PC-3 (cell line): ENCODE measurements at regions not wholly inside any gene's neighbourhood (a gene's known extent, or its start where the extent isn't known, plus 50 kb on each side); places are given as distances from the start of the nearest gene placed in this dataset.

Source experiments
- ATAC-seq: fragments of 200-7000 bp; cut with Tn5 transposase; 2 replicates; pipeline ENCODE4 v1.9.1; 2020; ENCODE audit warnings: mild to moderate bottlenecking, moderate library complexity
- BruUV-seq: library from RNA; stranded (reverse); fragments of 400-500 nt; replicated peaks from 2 replicates; lab custom pipeline; 2021; lab: Mats Ljungman, UMichigan
- CTCF ChIA-PET: fragments of 300-600 bp; sonication (Branson Sonifier 250); formaldehyde crosslinking; loops from one replicate; lab custom pipeline; 2022; ENCODE audit warnings: antibody characterized with exemption; lab: Charles Lee
- POLR2A ChIA-PET: fragments of 300-600 bp; sonication (Branson Sonifier 250); formaldehyde crosslinking; loops from one replicate; lab custom pipeline; 2022; ENCODE audit warnings: antibody characterized with exemption; ENCODE audit not compliant: unreplicated experiment; lab: Charles Lee
- DNase-seq: peaks from one replicate; pipeline ENCODE4 v3.0.0-alpha.2; 2015
- H2AFZ ChIP-seq: fragments of 300-600 bp; sonication (generic); 2 replicates; pipeline ENCODE4 v1.6.0; 2016; ENCODE audit warnings: antibody characterized with exemption, low read length
- H3F3A ChIP-seq: fragments of 300-600 bp; sonication (generic); one replicate; pipeline ENCODE4 v1.6.0; 2017; ENCODE audit warnings: antibody characterized with exemption, low read length, control low read depth, mild to moderate bottlenecking; ENCODE audit not compliant: unreplicated experiment
- H3K27ac ChIP-seq: fragments of 300-600 bp; sonication (generic); 2 replicates; pipeline ENCODE4 v1.5.1; 2016; ENCODE audit warnings: mild to moderate bottlenecking, low read length
- H3K27me3 ChIP-seq: fragments of 300-600 bp; sonication (generic); 2 replicates; pipeline ENCODE4 v1.6.1; 2016; ENCODE audit warnings: low read length, mixed read lengths
- H3K36me3 ChIP-seq: fragments of 300-600 bp; sonication (generic); 2 replicates; pipeline ENCODE4 v1.6.1; 2016; ENCODE audit warnings: low read depth, mixed run types, low read length, mixed read lengths
- H3K4me1 ChIP-seq: fragments of 300-600 bp; sonication (generic); 2 replicates; pipeline ENCODE4 v1.5.1; 2016; ENCODE audit warnings: low read length; ENCODE audit not compliant: insufficient read depth
- H3K4me2 ChIP-seq: fragments of 300-600 bp; sonication (generic); 2 replicates; pipeline ENCODE4 v1.6.0; 2016; ENCODE audit warnings: low read length
- H3K4me3 ChIP-seq: fragments of 300-600 bp; sonication (generic); 2 replicates; pipeline ENCODE4 v1.5.1; 2016; ENCODE audit warnings: mild to moderate bottlenecking, low read length, mixed read lengths
- H3K79me2 ChIP-seq: fragments of 300-600 bp; sonication (generic); 2 replicates; pipeline ENCODE4 v1.6.1; 2017; ENCODE audit warnings: low read length, mixed read lengths
- H3K9ac ChIP-seq: fragments of 300-600 bp; sonication (generic); 2 replicates; pipeline ENCODE4 v1.6.0; 2016; ENCODE audit warnings: mild to moderate bottlenecking, low read length
- H3K9me2 ChIP-seq: fragments of 300-600 bp; sonication (generic); replicated peaks from 2 replicates; pipeline ENCODE4 v1.6.1; 2016; ENCODE audit warnings: mixed run types, low read length, mixed read lengths
- H3K9me3 ChIP-seq: fragments of 300-600 bp; sonication (generic); 2 replicates; pipeline ENCODE4 v1.6.1; 2016; ENCODE audit warnings: low read length, mixed read lengths
- H4K20me1 ChIP-seq: fragments of 300-600 bp; sonication (generic); 2 replicates; pipeline ENCODE4 v1.6.1; 2016; ENCODE audit warnings: low read length, mixed read lengths
- CTCF ChIP-seq: fragments of 300-600 bp; sonication (generic); conservative IDR thresholded peaks from 2 replicates; pipeline ENCODE4 v1.5.1; 2017; ENCODE audit warnings: antibody characterized with exemption, low read depth, mild to moderate bottlenecking, low read length
- EZH2 ChIP-seq: fragments of 300-600 bp; sonication (generic); IDR thresholded peaks from one replicate; pipeline ENCODE4 v1.6.1; 2017; ENCODE audit warnings: antibody characterized with exemption, mild to moderate bottlenecking, low read length; ENCODE audit not compliant: unreplicated experiment
- EZH2phosphoT487 ChIP-seq: fragments of 300-600 bp; sonication (generic); IDR thresholded peaks from 2 replicates; pipeline ENCODE4 v1.6.1; 2018; ENCODE audit warnings: mild to moderate bottlenecking, antibody characterized with exemption, low read length, borderline replicate concordance
- intact Hi-C: fragments of 100-400 bp; cut with micrococcal nuclease; formaldehyde crosslinking; loops from 2 replicates; pipeline ENCODE4 v1.9.0; 2023

DNA sequence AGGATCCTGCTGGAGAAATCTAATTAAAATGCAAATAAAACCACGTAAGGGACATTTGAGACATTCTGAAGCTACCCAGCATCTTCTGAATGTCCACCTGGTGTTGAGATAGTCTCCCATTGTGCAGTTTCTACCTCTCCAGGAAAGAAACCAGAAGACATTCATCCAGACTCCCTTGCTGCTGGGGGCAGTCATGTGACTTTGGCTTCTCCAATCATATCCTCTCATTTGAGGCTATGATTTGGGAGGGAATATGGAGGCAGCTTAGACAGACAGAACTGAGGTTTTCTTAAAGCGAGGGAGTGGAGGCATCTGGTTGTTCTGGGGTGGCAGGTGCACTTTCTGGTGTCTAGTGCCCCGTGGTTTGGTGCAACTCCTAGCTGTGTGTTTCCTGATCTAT is 315.2 kb upstream of the SULF2 start:
- H3K4me2 ChIP-seq = no peak overlapping the region
- H2AFZ ChIP-seq = no peak overlapping the region
- DNase-seq (no peak), ATAC-seq (no peak)
- H3K4me3 ChIP-seq = no peak overlapping the region
- H3K27ac ChIP-seq = no peak overlapping the region
- H3K9me3 ChIP-seq = no peaks in the 10 kb centered on the region
- no peaks in the 10 kb centered on the region for H4K20me1 ChIP-seq
- H3K27me3 ChIP-seq = no peaks in the 10 kb centered on the region
- no peaks in the 10 kb centered on the region for H3K36me3 ChIP-seq
- CTCF ChIA-PET = no interaction called here
- H3K4me1 ChIP-seq = no peaks in the 10 kb centered on the region
- POLR2A ChIA-PET = no interaction called here
- H3K9ac ChIP-seq = no peak overlapping the region
- no peaks in the 10 kb centered on the region for H3F3A ChIP-seq
- intact Hi-C loops = no loop called here
- H3K9me2 ChIP-seq = no peaks in the 10 kb centered on the region
- H3K79me2 ChIP-seq = no peaks in the 10 kb centered on the region
- TF ChIP-seq CTCF (no peak), EZH2 (no peak), EZH2phosphoT487 (no peak)
- no TSS peak for BruUV-seq

DNA sequence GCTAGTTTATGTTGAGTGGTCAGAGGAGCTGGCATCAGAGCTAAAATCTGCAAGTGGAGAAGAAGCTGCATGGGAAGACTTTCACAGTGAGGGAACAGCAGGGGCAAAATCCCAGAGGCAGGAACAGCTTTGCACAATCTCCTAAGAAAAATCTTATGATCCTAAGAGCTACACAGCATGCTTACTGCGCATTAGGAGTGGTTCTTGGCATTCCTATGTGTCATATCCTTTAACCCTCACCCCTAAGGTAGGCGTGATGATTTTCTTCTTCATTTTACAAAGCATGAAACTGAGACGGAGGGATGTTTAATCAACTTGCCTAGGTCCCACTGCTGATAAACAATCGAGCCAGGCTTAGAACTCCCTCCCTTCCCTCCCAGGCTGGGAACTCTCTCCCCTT is 313.6 kb upstream of the SULF2 start:
- ATAC-seq (peak; percentile 58), DNase-seq (peak; percentile 16)
- Histone ChIP-seq H3K36me3 (no peaks in the 10 kb centered on the region), H4K20me1 (no peaks in the 10 kb centered on the region), H3K9me2 (no peaks in the 10 kb centered on the region), H3K4me2 (no peak overlapping the region), H3K27me3 (no peaks in the 10 kb centered on the region), H3K4me1 (no peaks in the 10 kb centered on the region), H2AFZ (no peak overlapping the region), H3K79me2 (no peaks in the 10 kb centered on the region), H3K9me3 (no peaks in the 10 kb centered on the region), H3K4me3 (no peak overlapping the region), H3K27ac (no peak overlapping the region), H3F3A (no peaks in the 10 kb centered on the region), H3K9ac (no peak overlapping the region)
- BruUV-seq = no TSS peak
- ChIA-PET CTCF (no interaction called here), POLR2A (no interaction called here)
- TF ChIP-seq EZH2 (no peak), EZH2phosphoT487 (no peak)
- intact Hi-C loops = no loop called here

- no peak for TF ChIP-seq EZH2phosphoT487
- no peak for TF ChIP-seq CTCF
- TF ChIP-seq EZH2 = no peak
- Histone ChIP-seq H3K79me2 (no peaks in the 10 kb centered on the region), H3K9me2 (no peaks in the 10 kb centered on the region), H3K4me3 (no peak overlapping the region), H4K20me1 (no peaks in the 10 kb centered on the region), H3K9me3 (no peaks in the 10 kb centered on the region), H3K27ac (no peak overlapping the region), H3K36me3 (no peaks in the 10 kb centered on the region), H3F3A (no peaks in the 10 kb centered on the region), H3K9ac (no peak overlapping the region), H3K27me3 (no peaks in the 10 kb centered on the region), H2AFZ (no peak overlapping the region), H3K4me1 (no peaks in the 10 kb centered on the region), H3K4me2 (no peak overlapping the region)
- CTCF ChIA-PET = no interaction called here
- intact Hi-C loops = no loop called here
- DNase-seq = no peak
- no TSS peak for BruUV-seq
- no peak for ATAC-seq
- POLR2A ChIA-PET = no interaction called here
Measured at GRCh38 chr20:48098099-48098498, 312.8 kb upstream of the SULF2 start.
